Chondrocyte (in vitro differentiated cells): ENCODE measurements at regions not wholly inside any gene's neighbourhood (a gene's known extent, or its start where the extent isn't known, plus 50 kb on each side); places are given as distances from the start of the nearest gene placed in this dataset.

Source experiments
- DNase-seq: peaks from one replicate; pipeline ENCODE4 v3.0.0; 2021; ENCODE audit warnings: mixed read lengths, low spot score
- H3K27ac Mint-ChIP-seq: one replicate; pipeline ENCODE4 v1.8.0; 2021; ENCODE audit warnings: mild to moderate bottlenecking, moderate library complexity, mixed read lengths; ENCODE audit not compliant: unreplicated experiment
- H3K27me3 Mint-ChIP-seq: 2 replicates; pipeline ENCODE4 v1.8.0; 2021; ENCODE audit warnings: low read depth, mixed read lengths
- H3K36me3 Mint-ChIP-seq: 2 replicates; pipeline ENCODE4 v1.8.0; 2021; ENCODE audit warnings: low read depth, mixed read lengths
- H3K4me1 Mint-ChIP-seq: 2 replicates; pipeline ENCODE4 v1.8.0; 2021; ENCODE audit warnings: low read depth, mild to moderate bottlenecking, mixed read lengths
- H3K4me3 Mint-ChIP-seq: one replicate; pipeline ENCODE4 v1.8.0; 2021; ENCODE audit warnings: mild to moderate bottlenecking, moderate library complexity, mixed read lengths; ENCODE audit not compliant: unreplicated experiment
- H3K9me3 Mint-ChIP-seq: 2 replicates; pipeline ENCODE4 v1.8.0; 2021; ENCODE audit warnings: low read depth, mixed read lengths
- TF ChIP-seq, protein P1 (sequence below): fragments of 200-600 bp; sonication (generic); IDR thresholded peaks from 2 replicates; pipeline ENCODE4 v1.5.0; 2021; ENCODE audit warnings: antibody characterized with exemption, mild to moderate bottlenecking, moderate library complexity

- Mint-ChIP-seq H3K27ac (no peak overlapping the region), H3K27me3 (no peaks in the 10 kb centered on the region), H3K9me3 (peaks cover 5% of the 10 kb centered on the region), H3K36me3 (peaks cover 2% of the 10 kb centered on the region), H3K4me3 (no peak overlapping the region), H3K4me1 (no peaks in the 10 kb centered on the region)
- no peak for DNase-seq
- TF ChIP-seq, protein P1, sequence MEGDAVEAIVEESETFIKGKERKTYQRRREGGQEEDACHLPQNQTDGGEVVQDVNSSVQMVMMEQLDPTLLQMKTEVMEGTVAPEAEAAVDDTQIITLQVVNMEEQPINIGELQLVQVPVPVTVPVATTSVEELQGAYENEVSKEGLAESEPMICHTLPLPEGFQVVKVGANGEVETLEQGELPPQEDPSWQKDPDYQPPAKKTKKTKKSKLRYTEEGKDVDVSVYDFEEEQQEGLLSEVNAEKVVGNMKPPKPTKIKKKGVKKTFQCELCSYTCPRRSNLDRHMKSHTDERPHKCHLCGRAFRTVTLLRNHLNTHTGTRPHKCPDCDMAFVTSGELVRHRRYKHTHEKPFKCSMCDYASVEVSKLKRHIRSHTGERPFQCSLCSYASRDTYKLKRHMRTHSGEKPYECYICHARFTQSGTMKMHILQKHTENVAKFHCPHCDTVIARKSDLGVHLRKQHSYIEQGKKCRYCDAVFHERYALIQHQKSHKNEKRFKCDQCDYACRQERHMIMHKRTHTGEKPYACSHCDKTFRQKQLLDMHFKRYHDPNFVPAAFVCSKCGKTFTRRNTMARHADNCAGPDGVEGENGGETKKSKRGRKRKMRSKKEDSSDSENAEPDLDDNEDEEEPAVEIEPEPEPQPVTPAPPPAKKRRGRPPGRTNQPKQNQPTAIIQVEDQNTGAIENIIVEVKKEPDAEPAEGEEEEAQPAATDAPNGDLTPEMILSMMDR = no peak
These were observed 53.5 kb upstream of the BACH1 start for GRCh38 chr21:29245104-29245643.

DNA sequence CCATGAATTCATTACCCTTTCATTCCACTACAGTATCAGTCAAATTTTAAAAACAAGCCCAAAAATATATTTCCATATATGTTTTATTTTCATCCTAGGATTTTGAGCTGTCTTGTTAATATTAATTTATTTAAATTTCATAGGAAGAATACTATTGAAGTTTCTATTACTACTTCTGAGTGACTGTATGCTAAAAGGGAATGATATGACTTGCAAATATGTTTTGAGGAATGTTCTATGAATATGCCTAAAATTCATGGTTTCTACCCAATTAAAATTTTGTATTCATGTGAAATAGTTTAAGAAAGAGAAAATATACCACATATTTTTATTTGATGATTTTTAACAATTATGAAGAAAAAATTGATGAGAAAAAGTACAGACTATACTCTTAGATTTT lies 52.9 kb upstream of the BACH1 start:
- H3K27me3 Mint-ChIP-seq = no peaks in the 10 kb centered on the region
- H3K4me3 Mint-ChIP-seq = no peak overlapping the region
- no peak for DNase-seq
- TF ChIP-seq, protein P1 = no peak
- H3K9me3 Mint-ChIP-seq = peaks cover 5% of the 10 kb centered on the region
- H3K36me3 Mint-ChIP-seq = peaks cover 2% of the 10 kb centered on the region
- no peak overlapping the region for H3K27ac Mint-ChIP-seq
- no peaks in the 10 kb centered on the region for H3K4me1 Mint-ChIP-seq

DNA sequence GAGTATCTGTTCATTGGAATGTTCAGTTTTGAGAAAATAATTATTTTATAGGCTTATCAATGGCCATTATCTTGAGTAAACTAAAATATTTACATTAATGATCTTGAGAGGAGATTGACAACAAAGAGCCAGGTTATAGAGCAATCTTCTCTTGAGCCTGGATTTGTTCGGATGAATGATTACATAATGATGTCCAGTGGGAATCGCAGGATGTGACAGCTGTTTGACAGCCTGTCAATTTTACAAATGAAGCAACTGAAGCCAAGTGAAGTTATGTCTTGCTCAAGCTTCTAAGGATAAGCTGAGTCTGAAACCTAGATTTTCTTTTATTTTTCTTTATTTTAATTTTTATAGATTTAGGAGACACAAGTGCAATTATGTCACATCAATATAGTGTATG lies 52.1 kb upstream of the BACH1 start:
- Mint-ChIP-seq H3K9me3 (peaks cover 8% of the 10 kb centered on the region), H3K36me3 (peaks cover 2% of the 10 kb centered on the region), H3K27ac (no peak overlapping the region), H3K27me3 (no peaks in the 10 kb centered on the region), H3K4me1 (no peaks in the 10 kb centered on the region), H3K4me3 (no peak overlapping the region)
- no peak for DNase-seq
- TF ChIP-seq, protein P1 = no peak

DNA sequence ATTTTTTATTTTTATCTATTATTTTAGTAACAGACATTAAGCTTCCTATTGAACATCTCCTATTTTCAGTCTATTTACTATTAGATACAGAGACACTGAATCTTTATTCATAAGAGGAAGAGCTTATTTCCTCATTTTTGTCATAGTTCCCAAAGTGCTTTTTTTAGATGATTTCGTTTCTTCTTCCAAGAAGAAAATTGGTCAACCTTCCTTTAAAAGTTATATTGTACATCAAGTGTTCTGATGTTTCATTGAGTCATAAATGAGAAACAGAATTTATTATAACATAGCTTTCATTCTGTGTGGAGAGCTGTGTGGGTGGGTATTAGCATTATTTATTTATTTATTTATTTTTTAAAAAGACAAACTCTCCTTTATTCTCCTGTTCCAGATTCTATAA lies 50.6 kb upstream of the BACH1 start:
- Mint-ChIP-seq H3K9me3 (peaks cover 6% of the 10 kb centered on the region), H3K4me1 (no peaks in the 10 kb centered on the region), H3K4me3 (no peak overlapping the region), H3K27ac (no peak overlapping the region), H3K36me3 (peaks cover 2% of the 10 kb centered on the region), H3K27me3 (no peaks in the 10 kb centered on the region)
- TF ChIP-seq, protein P1 = no peak
- DNase-seq = no peak
